Astrocyte of the cerebellum (primary cell): ENCODE measurements at regions not wholly inside any gene's neighbourhood (a gene's known extent, or its start where the extent isn't known, plus 50 kb on each side); places are given as distances from the start of the nearest gene placed in this dataset.

Experiments used
- DNase-seq: peaks from one replicate; pipeline ENCODE4 v3.0.0-alpha.2; 2011; ENCODE audit warnings: low read depth
- H3K4me3 ChIP-seq: 2 replicates; pipeline ENCODE4 v1.5.1; 2011; ENCODE audit warnings: mild to moderate bottlenecking, low read depth, low read length, moderate library complexity
- in situ Hi-C: cut with HindIII; loops from 2 replicates; pipeline ENCODE4 v1.10.0; 2017; ENCODE audit warnings: low sequenced_read_pairs
- TF ChIP-seq, protein P1 (sequence below): IDR thresholded peaks from 2 replicates; pipeline ENCODE4 v1.5.1; 2012; ENCODE audit warnings: low read length, low read depth, moderate library complexity, mild to moderate bottlenecking; ENCODE audit errors: missing control alignments

DNA sequence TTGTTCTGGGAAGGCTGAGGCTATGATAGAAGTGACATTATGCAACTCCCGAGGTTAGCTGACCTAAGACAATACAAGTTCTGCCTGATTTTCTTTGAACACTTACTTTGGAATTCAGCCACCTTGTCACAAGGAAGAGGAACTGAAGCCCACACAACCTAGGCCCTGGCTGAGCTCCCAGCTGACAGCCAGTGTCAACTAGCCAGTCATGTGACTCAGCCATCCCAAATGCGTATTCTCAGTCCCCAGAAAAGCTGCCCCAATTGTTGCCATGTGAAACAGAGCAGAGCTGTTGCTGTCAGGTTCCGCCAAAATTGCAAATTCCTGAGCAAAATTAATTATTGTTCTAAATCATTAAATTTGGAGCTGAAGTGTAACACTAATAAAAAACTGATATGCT, 1010.0 kb downstream of the XPNPEP1 start:
- in situ Hi-C loops = no loop called here
- H3K4me3 ChIP-seq = no peak overlapping the region
- TF ChIP-seq, protein P1, sequence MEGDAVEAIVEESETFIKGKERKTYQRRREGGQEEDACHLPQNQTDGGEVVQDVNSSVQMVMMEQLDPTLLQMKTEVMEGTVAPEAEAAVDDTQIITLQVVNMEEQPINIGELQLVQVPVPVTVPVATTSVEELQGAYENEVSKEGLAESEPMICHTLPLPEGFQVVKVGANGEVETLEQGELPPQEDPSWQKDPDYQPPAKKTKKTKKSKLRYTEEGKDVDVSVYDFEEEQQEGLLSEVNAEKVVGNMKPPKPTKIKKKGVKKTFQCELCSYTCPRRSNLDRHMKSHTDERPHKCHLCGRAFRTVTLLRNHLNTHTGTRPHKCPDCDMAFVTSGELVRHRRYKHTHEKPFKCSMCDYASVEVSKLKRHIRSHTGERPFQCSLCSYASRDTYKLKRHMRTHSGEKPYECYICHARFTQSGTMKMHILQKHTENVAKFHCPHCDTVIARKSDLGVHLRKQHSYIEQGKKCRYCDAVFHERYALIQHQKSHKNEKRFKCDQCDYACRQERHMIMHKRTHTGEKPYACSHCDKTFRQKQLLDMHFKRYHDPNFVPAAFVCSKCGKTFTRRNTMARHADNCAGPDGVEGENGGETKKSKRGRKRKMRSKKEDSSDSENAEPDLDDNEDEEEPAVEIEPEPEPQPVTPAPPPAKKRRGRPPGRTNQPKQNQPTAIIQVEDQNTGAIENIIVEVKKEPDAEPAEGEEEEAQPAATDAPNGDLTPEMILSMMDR = no peak
- DNase-seq = no peak

DNA sequence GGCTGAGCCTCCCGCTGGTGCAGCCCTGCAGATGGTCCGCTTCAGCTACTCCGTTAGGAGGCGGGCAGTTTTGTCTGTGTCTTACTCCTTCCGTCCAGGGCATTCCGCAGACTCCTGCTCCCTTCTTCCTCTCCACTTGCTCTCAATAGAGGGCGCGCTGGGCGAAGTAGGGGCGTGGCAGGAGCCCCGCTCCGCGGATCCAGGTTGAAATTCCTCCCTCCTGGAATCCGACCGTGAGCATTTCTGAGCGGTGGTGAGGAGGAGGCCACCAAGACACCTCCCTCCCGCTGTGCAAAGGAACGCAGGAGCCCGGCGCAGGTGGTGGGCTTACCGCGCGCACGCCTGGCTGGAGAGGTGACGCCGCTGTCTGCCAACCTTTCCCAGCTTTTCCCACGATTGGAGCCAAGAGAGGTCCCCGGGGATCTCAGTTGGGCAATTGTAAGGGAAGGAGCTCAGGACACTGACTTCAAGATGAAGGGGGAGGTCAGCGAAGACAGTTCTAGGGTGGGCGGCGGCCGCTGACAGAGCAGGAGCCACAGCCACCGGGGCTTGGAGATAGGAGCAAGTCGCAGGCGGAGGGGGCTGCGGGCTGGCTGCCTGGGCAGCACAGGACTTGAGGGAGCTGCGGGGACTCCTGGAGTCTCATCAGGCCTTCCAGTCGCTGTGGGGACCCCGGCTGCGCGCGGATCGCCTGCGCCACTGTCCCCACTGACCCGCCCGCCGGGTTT, 1011.3 kb downstream of the XPNPEP1 start:
- DNase-seq = peak; percentile 38
- TF ChIP-seq, protein P1 = peak; percentile 84

DNA sequence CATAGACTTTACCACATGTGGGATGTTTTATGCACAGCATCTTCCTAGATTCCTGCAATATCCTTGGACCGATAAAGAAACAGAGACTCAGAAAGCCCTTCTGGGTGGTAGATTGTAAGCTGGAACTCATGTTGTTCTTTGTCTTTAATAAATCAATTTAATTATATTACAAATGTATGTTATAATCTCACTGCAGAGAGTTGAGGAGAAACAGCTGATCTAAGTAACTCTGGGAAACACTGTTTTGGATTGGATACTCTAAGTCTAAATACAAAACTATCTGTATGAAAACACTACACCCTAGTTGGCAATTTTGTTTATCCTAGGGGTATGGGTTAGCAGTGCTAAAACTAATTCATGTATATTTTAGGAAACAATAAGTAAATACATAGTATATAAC, 1015.2 kb downstream of the XPNPEP1 start:
- DNase-seq = no peak
- H3K4me3 ChIP-seq = no peak overlapping the region
- TF ChIP-seq, protein P1 = no peak
- in situ Hi-C loops = no loop called here

More for the DNA sequence above, 1011.3 kb downstream of the XPNPEP1 start:
- in situ Hi-C loops = no loop called here
- H3K4me3 ChIP-seq = peak overlapping the region; percentile 58

DNA sequence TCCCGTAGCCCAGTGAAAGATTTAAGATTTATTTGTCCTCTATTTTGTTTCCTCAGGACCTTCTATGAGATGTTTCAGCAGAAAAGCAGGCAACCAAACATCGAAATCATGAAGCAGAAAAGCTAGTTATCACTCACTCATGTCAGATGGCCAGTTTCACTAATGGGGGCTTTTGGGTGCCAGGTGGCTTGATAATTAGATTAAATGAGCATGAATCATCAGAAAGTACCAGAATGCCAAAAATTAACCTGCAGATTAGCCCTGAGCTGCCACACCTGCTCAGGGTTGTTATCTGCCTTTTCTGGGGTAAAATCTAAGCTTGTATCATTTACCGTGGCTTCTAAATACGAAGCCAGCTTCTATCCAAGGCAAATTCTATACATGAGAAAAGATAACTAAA, 1017.5 kb downstream of the XPNPEP1 start:
- in situ Hi-C loops = no loop called here
- no peak overlapping the region for H3K4me3 ChIP-seq
- DNase-seq = no peak
- TF ChIP-seq, protein P1 = no peak

DNA sequence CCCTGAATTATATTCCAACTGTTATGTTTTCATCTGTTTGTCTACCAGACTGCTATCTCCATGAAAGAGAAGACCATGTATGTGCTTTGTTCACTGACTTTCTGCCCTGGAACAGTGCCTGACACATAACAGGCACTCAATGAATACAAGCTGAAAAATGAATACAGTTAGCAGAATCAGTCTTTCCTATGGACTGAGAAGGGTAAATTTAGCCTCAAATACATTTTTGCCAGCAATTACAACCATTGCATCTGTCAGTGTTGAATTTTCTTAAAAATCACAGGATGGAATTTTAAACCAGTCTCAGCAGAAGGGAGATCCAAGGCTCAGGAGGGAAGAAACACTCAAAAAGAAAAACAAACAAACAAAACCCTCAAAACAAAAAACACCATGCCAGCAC, 1018.1 kb downstream of the XPNPEP1 start:
- no peak overlapping the region for H3K4me3 ChIP-seq
- in situ Hi-C loops = no loop called here
- TF ChIP-seq, protein P1 = no peak
- no peak for DNase-seq

DNA sequence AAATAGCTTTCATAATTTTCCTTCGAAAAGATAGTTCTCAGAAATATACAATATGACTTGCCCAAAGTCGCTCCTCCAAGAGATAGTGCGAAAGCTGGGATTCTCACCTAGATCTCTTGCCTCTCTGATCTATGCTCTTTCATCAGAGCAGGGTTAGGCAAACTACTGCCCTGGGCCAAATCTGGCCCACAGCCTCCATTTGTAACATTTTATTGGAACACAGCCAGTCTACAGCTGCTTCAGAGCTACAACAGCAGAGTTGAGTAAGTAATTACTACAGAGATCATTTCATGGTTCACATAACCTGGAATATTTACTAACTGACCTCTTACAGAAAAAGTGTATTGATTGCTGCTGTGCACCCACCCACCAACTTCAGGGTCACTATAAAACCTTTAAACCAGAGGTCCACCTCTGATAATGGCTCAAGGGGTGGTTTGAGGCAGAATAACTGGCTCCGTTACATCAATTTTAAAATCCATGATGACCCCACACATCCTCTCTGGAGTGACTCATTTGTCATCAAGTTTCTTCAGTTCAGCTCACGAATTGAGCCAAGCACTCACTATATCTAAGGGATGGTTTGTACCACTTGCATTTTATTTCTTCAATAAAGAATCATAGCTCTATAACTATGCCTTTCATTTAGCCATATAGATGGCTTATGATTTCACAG, 1019.0 kb downstream of the XPNPEP1 start:
- in situ Hi-C loops = no loop called here
- peak; percentile 16 for DNase-seq
- H3K4me3 ChIP-seq = no peak overlapping the region
- TF ChIP-seq, protein P1 = no peak
